Osteoblast (primary cell): ENCODE measurements at regions not wholly inside any gene's neighbourhood (a gene's known extent, or its start where the extent isn't known, plus 50 kb on each side); places are given as distances from the start of the nearest gene placed in this dataset.

ENCODE experiments used
- DNase-seq: peaks from one replicate; pipeline ENCODE4 v3.0.0; 2011; ENCODE audit warnings: low spot score, mixed read lengths; ENCODE audit not compliant: insufficient read length; ENCODE audit errors: missing footprints
- H2AFZ ChIP-seq: 2 replicates; pipeline ENCODE4 v1.6.0; 2011; ENCODE audit warnings: mild to moderate bottlenecking, low read length
- H3K27ac ChIP-seq: 2 replicates; pipeline ENCODE4 v1.5.1; 2011; ENCODE audit warnings: mild to moderate bottlenecking, low read depth, low read length, moderate library complexity
- H3K27me3 ChIP-seq: 2 replicates; pipeline ENCODE4 v1.6.0; 2012; ENCODE audit warnings: mild to moderate bottlenecking, control low read depth, inconsistent platforms, low read length, moderate library complexity; ENCODE audit not compliant: insufficient read depth
- H3K36me3 ChIP-seq: 2 replicates; pipeline ENCODE4 v1.5.1; 2011; ENCODE audit warnings: mild to moderate bottlenecking, low read length, control low read depth, moderate library complexity; ENCODE audit not compliant: insufficient read depth
- H3K4me1 ChIP-seq: 2 replicates; pipeline ENCODE4 v1.5.1; 2011; ENCODE audit warnings: mild to moderate bottlenecking, low read length, control low read depth, moderate library complexity; ENCODE audit not compliant: insufficient read depth
- H3K4me2 ChIP-seq: 2 replicates; pipeline ENCODE4 v1.6.0; 2011; ENCODE audit warnings: mild to moderate bottlenecking, low read length; ENCODE audit not compliant: insufficient read depth
- H3K4me3 ChIP-seq: fragments of 200-600 bp; sonication (generic); 3 replicates; pipeline ENCODE4 v1.5.1; 2012; ENCODE audit warnings: mild to moderate bottlenecking, low read length, inconsistent platforms; ENCODE audit not compliant: insufficient read depth
- H3K79me2 ChIP-seq: 2 replicates; pipeline ENCODE4 v1.6.0; 2012; ENCODE audit warnings: mild to moderate bottlenecking, low read length, control low read depth, inconsistent platforms; ENCODE audit not compliant: insufficient read depth
- H3K9me3 ChIP-seq: 2 replicates; pipeline ENCODE4 v1.5.1; 2011; ENCODE audit warnings: low read depth, low read length, control low read depth
- H4K20me1 ChIP-seq: 2 replicates; pipeline ENCODE4 v1.6.0; 2012; ENCODE audit warnings: mild to moderate bottlenecking, low read length, control low read depth; ENCODE audit not compliant: insufficient read depth
- TF ChIP-seq, protein P1 (sequence below): IDR thresholded peaks from 2 replicates; pipeline ENCODE4 v1.5.1; 2011; ENCODE audit warnings: mild to moderate bottlenecking, low read depth, low read length, moderate library complexity; ENCODE audit errors: extremely low read depth

DNA sequence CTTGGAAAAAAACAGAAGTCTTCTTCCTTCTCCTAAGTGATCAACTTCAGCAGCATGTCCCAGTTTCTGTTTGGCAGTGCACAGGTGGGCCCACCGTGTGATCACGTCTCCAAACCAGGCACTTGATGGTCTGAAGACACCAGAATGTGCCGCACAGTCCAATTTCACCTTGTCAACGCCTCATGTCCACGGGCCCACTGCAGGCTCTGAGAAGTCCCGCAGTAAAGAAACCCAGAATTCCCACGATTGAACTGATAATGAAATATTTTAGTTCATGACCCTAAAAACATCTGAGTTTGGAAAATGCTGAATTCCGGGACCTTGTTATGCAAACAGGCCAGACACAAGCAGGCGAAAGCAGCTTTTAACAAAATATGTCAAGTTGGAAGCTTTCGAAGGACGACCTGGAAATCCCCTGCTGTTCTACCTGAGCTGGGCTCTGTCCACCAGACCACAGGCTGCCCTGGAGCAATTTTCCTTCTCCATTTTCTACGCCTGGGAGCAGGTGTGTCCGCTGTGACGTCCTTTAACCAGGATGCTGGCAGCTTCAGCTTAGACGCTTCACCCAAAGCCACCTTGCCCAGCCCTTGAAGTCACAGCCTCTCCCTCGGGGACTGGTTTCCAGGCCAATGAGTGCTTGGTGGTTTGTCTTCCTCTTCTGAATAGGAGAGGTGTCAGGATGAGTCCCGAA, 167.8 kb upstream of the IQSEC1 start:
- no peaks in the 10 kb centered on the region for H3K27me3 ChIP-seq
- H4K20me1 ChIP-seq = no peaks in the 10 kb centered on the region
- no peaks in the 10 kb centered on the region for H3K36me3 ChIP-seq
- H3K4me2 ChIP-seq = no peak overlapping the region
- TF ChIP-seq, protein P1, sequence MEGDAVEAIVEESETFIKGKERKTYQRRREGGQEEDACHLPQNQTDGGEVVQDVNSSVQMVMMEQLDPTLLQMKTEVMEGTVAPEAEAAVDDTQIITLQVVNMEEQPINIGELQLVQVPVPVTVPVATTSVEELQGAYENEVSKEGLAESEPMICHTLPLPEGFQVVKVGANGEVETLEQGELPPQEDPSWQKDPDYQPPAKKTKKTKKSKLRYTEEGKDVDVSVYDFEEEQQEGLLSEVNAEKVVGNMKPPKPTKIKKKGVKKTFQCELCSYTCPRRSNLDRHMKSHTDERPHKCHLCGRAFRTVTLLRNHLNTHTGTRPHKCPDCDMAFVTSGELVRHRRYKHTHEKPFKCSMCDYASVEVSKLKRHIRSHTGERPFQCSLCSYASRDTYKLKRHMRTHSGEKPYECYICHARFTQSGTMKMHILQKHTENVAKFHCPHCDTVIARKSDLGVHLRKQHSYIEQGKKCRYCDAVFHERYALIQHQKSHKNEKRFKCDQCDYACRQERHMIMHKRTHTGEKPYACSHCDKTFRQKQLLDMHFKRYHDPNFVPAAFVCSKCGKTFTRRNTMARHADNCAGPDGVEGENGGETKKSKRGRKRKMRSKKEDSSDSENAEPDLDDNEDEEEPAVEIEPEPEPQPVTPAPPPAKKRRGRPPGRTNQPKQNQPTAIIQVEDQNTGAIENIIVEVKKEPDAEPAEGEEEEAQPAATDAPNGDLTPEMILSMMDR = no peak
- H3K79me2 ChIP-seq = no peaks in the 10 kb centered on the region
- H3K27ac ChIP-seq = no peak overlapping the region
- H3K4me1 ChIP-seq = no peaks in the 10 kb centered on the region
- no peaks in the 10 kb centered on the region for H3K9me3 ChIP-seq
- no peak for DNase-seq
- H3K4me3 ChIP-seq = no peak overlapping the region
- no peak overlapping the region for H2AFZ ChIP-seq

- H3K4me2 ChIP-seq = no peak overlapping the region
- H3K27me3 ChIP-seq = no peaks in the 10 kb centered on the region
- H3K27ac ChIP-seq = no peak overlapping the region
- no peaks in the 10 kb centered on the region for H3K79me2 ChIP-seq
- H3K4me1 ChIP-seq = no peaks in the 10 kb centered on the region
- H3K36me3 ChIP-seq = no peaks in the 10 kb centered on the region
- H3K4me3 ChIP-seq = no peak overlapping the region
- DNase-seq = no peak
- H3K9me3 ChIP-seq = no peaks in the 10 kb centered on the region
- no peaks in the 10 kb centered on the region for H4K20me1 ChIP-seq
- TF ChIP-seq, protein P1 = no peak
- H2AFZ ChIP-seq = no peak overlapping the region
Measured at GRCh38 chr3:13239467-13239760, 166.2 kb upstream of the IQSEC1 start.

GRCh38 chr3:13238687-13239466, 165.6 kb upstream of the IQSEC1 start:
- no peak overlapping the region for H2AFZ ChIP-seq
- no peak overlapping the region for H3K4me2 ChIP-seq
- no peaks in the 10 kb centered on the region for H4K20me1 ChIP-seq
- H3K4me3 ChIP-seq = no peak overlapping the region
- TF ChIP-seq, protein P1 = no peak
- H3K27me3 ChIP-seq = no peaks in the 10 kb centered on the region
- no peaks in the 10 kb centered on the region for H3K9me3 ChIP-seq
- no peaks in the 10 kb centered on the region for H3K4me1 ChIP-seq
- DNase-seq = no peak
- no peak overlapping the region for H3K27ac ChIP-seq
- H3K79me2 ChIP-seq = no peaks in the 10 kb centered on the region
- no peaks in the 10 kb centered on the region for H3K36me3 ChIP-seq

- H3K4me1 ChIP-seq = no peaks in the 10 kb centered on the region
- no peak overlapping the region for H2AFZ ChIP-seq
- H3K79me2 ChIP-seq = no peaks in the 10 kb centered on the region
- H3K4me3 ChIP-seq = no peak overlapping the region
- H3K9me3 ChIP-seq = no peaks in the 10 kb centered on the region
- H4K20me1 ChIP-seq = no peaks in the 10 kb centered on the region
- no peaks in the 10 kb centered on the region for H3K27me3 ChIP-seq
- TF ChIP-seq, protein P1 = no peak
- no peak for DNase-seq
- no peak overlapping the region for H3K4me2 ChIP-seq
- no peaks in the 10 kb centered on the region for H3K36me3 ChIP-seq
- H3K27ac ChIP-seq = no peak overlapping the region
Measured at GRCh38 chr3:13237776-13238490, 164.7 kb upstream of the IQSEC1 start.
